ENCODE measurements at regions not wholly inside any gene's neighbourhood (a gene's known extent, or its start where the extent isn't known, plus 50 kb on each side); places are given as distances from the start of the nearest gene placed in this dataset.

- DNase-seq: no peak
Observed at GRCh38 chr22:34454598-34454997, 534.3 kb upstream of the LARGE1 start.

GRCh38 chr22:34462795-34463194, 542.5 kb upstream of the LARGE1 start:
- no peak for DNase-seq

- no peak for DNase-seq
Observed at GRCh38 chr22:34475886-34476285, 555.6 kb upstream of the LARGE1 start.

- no peak for DNase-seq
Observed at GRCh38 chr22:34476762-34477161, 556.5 kb upstream of the LARGE1 start.

- no peak for DNase-seq
Observed at GRCh38 chr22:34481090-34481489, 560.8 kb upstream of the LARGE1 start.

- no peak for DNase-seq
Observed at GRCh38 chr22:34486381-34486780, 566.1 kb upstream of the LARGE1 start.

- no peak for DNase-seq
Observed at GRCh38 chr22:34489861-34490260, 569.6 kb upstream of the LARGE1 start.

- DNase-seq: no peak
Observed at GRCh38 chr22:34490886-34491285, 570.6 kb upstream of the LARGE1 start.

GRCh38 chr22:34493486-34493885, 572.5 kb upstream of the ISX start:
- no peak for DNase-seq

GRCh38 chr22:34501366-34501965, 564.5 kb upstream of the ISX start:
- DNase-seq: no peak

- no peak for DNase-seq
Observed at GRCh38 chr22:34502821-34503220, 563.1 kb upstream of the ISX start.

- no peak for DNase-seq
Observed at GRCh38 chr22:34508797-34509196, 557.2 kb upstream of the ISX start.

- DNase-seq: no peak
Observed at GRCh38 chr22:34526681-34527080, 539.3 kb upstream of the ISX start.

GRCh38 chr22:34534101-34534500, 531.9 kb upstream of the ISX start:
- DNase-seq: no peak

GRCh38 chr22:34567367-34567766, 498.6 kb upstream of the ISX start:
- no peak for DNase-seq

- DNase-seq: no peak
Observed at GRCh38 chr22:34570408-34570807, 495.6 kb upstream of the ISX start.

GRCh38 chr22:34579519-34579918, 486.4 kb upstream of the ISX start:
- no peak for DNase-seq

GRCh38 chr22:34587357-34588356, 478.3 kb upstream of the ISX start:
- no peak for DNase-seq

GRCh38 chr22:34588871-34589545, 476.9 kb upstream of the ISX start:
- DNase-seq: no peak

- DNase-seq: no peak
Observed at GRCh38 chr22:34592123-34592740, 473.7 kb upstream of the ISX start.

- DNase-seq: no peak
Observed at GRCh38 chr22:34599567-34599966, 466.4 kb upstream of the ISX start.

GRCh38 chr22:34604312-34604711, 461.6 kb upstream of the ISX start:
- no peak for DNase-seq

GRCh38 chr22:34608106-34608505, 457.9 kb upstream of the ISX start:
- DNase-seq: no peak

Measured in T-helper 1 cell (primary cell).